GM06990 (cell line): ENCODE measurements at regions not wholly inside any gene's neighbourhood (a gene's known extent, or its start where the extent isn't known, plus 50 kb on each side); places are given as distances from the start of the nearest gene placed in this dataset.

Experiments used
- DNase-seq: peaks from one replicate; pipeline ENCODE4 v3.0.0-alpha.2; 2011; ENCODE audit not compliant: insufficient read length; ENCODE audit errors: extremely low read depth
- H3K27me3 ChIP-seq: replicated peaks from 2 replicates; pipeline ENCODE4 v1.6.0; 2011; ENCODE audit warnings: low read length; ENCODE audit not compliant: control insufficient read depth, insufficient read depth
- H3K36me3 ChIP-seq: 2 replicates; pipeline ENCODE4 v1.5.1; 2011; ENCODE audit warnings: low read length; ENCODE audit not compliant: control insufficient read depth, insufficient read depth
- H3K4me3 ChIP-seq: replicated peaks from 2 replicates; pipeline ENCODE4 v1.5.1; 2011; ENCODE audit warnings: low read depth, mild to moderate bottlenecking, control low read depth, low read length
- TF ChIP-seq, protein P1 (sequence below): IDR thresholded peaks from 2 replicates; pipeline ENCODE4 v1.5.1; 2011; ENCODE audit warnings: low read length, control low read depth, mild to moderate bottlenecking, inconsistent platforms; ENCODE audit not compliant: insufficient read depth, poor library complexity, severe bottlenecking

DNA sequence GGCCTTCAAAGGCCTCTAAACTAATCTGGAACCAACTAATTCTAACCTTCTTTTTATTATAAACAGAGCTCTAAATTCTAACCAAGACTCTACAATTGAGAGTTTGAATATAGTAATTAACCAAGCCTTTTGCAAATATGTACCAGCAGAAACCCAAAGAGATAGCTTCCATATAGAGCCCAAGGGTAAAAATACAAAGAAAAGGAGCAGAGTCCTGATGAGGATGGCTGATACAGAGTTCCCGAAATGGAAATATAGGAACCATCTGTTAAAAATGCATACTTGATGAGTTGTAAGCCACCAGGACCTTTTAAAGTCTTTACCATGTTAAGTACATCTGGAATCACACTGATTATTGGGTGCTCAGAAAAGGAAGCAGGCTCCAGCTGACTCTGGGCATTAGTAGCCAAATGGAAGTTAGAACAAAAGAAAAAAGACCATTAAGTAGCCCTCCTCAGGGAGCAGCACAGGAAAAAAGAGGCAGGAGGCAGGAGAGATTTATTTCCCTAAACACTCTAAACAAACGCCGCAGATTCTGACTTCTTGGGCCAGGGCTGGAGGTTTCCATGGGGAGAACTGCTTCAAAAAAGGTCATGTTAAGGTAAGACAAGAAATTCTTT lies 463.1 kb upstream of the FAT3 start:
- Histone ChIP-seq H3K27me3 (no peaks in the 10 kb centered on the region), H3K36me3 (no peaks in the 10 kb centered on the region), H3K4me3 (no peak overlapping the region)
- TF ChIP-seq, protein P1, sequence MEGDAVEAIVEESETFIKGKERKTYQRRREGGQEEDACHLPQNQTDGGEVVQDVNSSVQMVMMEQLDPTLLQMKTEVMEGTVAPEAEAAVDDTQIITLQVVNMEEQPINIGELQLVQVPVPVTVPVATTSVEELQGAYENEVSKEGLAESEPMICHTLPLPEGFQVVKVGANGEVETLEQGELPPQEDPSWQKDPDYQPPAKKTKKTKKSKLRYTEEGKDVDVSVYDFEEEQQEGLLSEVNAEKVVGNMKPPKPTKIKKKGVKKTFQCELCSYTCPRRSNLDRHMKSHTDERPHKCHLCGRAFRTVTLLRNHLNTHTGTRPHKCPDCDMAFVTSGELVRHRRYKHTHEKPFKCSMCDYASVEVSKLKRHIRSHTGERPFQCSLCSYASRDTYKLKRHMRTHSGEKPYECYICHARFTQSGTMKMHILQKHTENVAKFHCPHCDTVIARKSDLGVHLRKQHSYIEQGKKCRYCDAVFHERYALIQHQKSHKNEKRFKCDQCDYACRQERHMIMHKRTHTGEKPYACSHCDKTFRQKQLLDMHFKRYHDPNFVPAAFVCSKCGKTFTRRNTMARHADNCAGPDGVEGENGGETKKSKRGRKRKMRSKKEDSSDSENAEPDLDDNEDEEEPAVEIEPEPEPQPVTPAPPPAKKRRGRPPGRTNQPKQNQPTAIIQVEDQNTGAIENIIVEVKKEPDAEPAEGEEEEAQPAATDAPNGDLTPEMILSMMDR: no peak
- DNase-seq: no peak

DNA sequence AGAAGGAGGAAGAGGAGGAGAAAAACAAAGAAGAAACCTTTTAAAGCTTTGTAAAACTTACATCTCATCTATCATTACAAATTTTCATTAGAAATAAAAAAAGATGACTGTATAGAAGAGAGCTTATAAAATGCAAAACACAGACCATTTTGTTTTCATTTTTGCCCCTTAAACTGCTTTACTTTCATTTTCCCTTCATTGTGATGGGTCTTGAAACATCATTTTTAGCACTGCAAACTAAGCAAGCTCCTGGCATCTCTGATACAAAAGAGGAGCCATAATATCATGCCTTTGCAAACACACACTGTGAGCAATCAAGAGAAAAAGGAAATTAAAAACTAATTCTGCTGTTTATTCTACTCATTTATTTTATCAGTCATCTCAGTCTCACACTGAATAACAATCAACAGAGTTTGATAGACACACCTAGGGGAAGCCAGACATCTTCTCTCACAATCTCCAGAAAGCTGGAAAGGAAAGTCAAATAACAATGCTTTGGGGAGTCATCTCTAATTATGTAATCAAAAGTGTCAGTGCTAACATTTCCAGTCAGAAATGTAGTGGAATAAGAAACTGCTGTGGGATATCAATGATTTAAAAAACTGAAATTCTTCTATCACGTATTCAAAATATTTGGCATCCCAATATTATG lies 467.7 kb upstream of the FAT3 start:
- no peak for DNase-seq
- TF ChIP-seq, protein P1: no peak
- Histone ChIP-seq H3K4me3 (no peak overlapping the region), H3K36me3 (no peaks in the 10 kb centered on the region), H3K27me3 (no peaks in the 10 kb centered on the region)

DNA sequence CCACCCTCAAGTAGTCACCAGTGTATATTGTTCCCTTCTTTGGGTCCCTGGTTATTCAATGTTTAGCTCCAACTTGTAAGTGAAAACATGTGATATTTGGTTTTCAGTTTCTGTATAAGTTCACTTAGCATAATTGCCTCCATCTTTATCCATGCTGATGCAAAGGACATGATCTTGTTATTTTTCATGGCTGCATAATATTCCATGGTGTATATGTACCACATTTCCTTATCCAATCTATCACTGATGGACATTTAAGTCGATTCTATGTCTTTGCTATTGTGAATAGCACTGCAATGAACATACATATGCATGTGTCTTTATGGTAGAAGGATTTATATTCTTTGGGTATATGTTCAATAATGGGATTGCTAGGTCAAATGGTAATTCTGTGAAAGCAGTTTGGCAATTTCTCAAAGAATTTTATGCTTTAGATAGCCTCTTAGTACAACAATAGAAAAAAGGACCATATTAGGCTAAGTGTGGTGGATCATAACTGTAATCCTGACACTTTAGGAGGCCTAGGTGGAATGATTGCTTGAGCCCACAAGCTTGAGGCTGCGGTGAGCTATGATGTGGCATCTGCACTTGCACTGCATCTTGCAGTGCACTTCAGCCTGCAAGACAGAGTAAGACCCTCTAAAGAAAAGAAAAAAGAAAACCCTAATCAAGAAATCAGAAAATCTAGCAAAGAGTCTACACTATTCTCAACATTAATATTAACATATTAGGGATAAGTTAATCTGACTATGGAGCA lies 468.5 kb upstream of the FAT3 start:
- H3K36me3 ChIP-seq: no peaks in the 10 kb centered on the region
- TF ChIP-seq, protein P1: no peak
- no peak for DNase-seq
- no peak overlapping the region for H3K4me3 ChIP-seq
- H3K27me3 ChIP-seq: no peaks in the 10 kb centered on the region

DNA sequence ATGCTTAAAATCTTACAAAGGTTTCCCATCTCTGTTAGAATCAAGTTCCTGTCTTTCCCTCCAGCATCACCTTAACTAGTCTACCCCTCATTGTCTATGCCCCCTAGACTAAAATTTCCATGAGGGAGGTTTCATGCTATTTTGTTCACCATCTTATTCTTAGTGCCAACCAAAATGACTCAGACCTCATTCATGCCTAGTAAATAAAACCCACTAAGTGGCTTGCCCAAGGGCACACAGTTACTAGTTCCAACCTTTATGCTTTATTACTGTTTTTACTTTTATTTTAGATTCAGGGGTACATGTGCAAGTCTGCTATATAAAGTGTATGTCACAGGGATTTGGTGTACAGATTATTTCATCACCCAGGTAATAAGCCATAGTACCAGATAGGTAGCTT lies 469.1 kb upstream of the FAT3 start:
- Histone ChIP-seq H3K36me3 (no peaks in the 10 kb centered on the region), H3K4me3 (no peak overlapping the region), H3K27me3 (no peaks in the 10 kb centered on the region)
- DNase-seq: no peak
- TF ChIP-seq, protein P1: no peak

DNA sequence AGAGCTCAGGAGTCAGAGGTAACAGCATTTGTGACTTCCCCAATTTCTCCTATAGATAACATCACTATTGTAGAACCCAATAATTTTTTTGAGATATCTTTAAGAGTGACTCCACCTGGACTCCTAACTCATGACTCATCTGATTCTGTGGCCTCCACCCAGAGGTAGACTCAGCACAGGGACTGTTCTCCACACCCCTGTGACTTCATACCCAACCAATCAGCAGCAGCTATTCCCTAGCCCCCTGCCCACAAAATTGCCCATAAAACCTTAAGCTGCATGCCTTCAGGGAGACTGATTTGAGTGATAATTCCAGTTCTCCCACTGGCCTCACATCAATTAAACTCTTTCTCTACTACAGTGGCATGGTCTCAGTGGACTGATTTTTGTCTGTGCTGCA lies 475.4 kb upstream of the FAT3 start:
- no peaks in the 10 kb centered on the region for H3K36me3 ChIP-seq
- DNase-seq: no peak
- TF ChIP-seq, protein P1: no peak
- H3K27me3 ChIP-seq: no peaks in the 10 kb centered on the region
- H3K4me3 ChIP-seq: no peak overlapping the region
